Calu3 (cell line): ENCODE measurements at regions not wholly inside any gene's neighbourhood (a gene's known extent, or its start where the extent isn't known, plus 50 kb on each side); places are given as distances from the start of the nearest gene placed in this dataset.

Source experiments
- BruUV-seq: library from RNA; stranded (reverse); fragments of 400-500 nt; replicated peaks from 2 replicates; lab custom pipeline; 2021; lab: Mats Ljungman, UMichigan
- CTCF ChIA-PET: fragments of 300-600 bp; sonication (Branson Sonifier 250); formaldehyde crosslinking; loops from one replicate; lab custom pipeline; 2022; ENCODE audit warnings: antibody characterized with exemption; lab: Charles Lee
- DNase-seq: peaks from one replicate; pipeline ENCODE4 v3.0.0; 2022
- H3K27ac Mint-ChIP-seq: one replicate; pipeline ENCODE4 v1.8.0; 2022; ENCODE audit warnings: mixed read lengths; ENCODE audit not compliant: unreplicated experiment
- H3K27me3 Mint-ChIP-seq: one replicate; pipeline ENCODE4 v1.8.0; 2022; ENCODE audit warnings: mixed read lengths; ENCODE audit not compliant: unreplicated experiment
- H3K36me3 Mint-ChIP-seq: one replicate; pipeline ENCODE4 v1.8.0; 2022; ENCODE audit warnings: mild to moderate bottlenecking, moderate library complexity, mixed read lengths; ENCODE audit not compliant: insufficient read depth, unreplicated experiment
- H3K4me1 Mint-ChIP-seq: one replicate; pipeline ENCODE4 v1.8.0; 2022; ENCODE audit warnings: mild to moderate bottlenecking, low read depth, mixed read lengths; ENCODE audit not compliant: unreplicated experiment
- H3K4me3 Mint-ChIP-seq: one replicate; pipeline ENCODE4 v1.8.0; 2022; ENCODE audit warnings: mild to moderate bottlenecking, low read depth, moderate library complexity, mixed read lengths; ENCODE audit not compliant: unreplicated experiment
- H3K9me3 Mint-ChIP-seq: one replicate; pipeline ENCODE4 v1.8.0; 2022; ENCODE audit warnings: low read depth, mixed read lengths; ENCODE audit not compliant: unreplicated experiment
- CTCF ChIP-seq: fragments of 200-600 bp; IDR thresholded peaks from one replicate; pipeline ENCODE4 v1.8.0; 2022; ENCODE audit warnings: antibody characterized with exemption; ENCODE audit not compliant: unreplicated experiment
- intact Hi-C: fragments of 100-400 bp; cut with micrococcal nuclease; formaldehyde crosslinking; loops from one replicate; pipeline ENCODE4 v1.10.0; 2022; ENCODE audit not compliant: unreplicated experiment

GRCh38 chr1:118321840-118322239, 136.8 kb upstream of the SPAG17 start:
- CTCF ChIA-PET, result no interaction called here
- Mint-ChIP-seq H3K4me1 (no peaks in the 10 kb centered on the region), H3K4me3 (no peak overlapping the region), H3K27ac (no peak overlapping the region), H3K9me3 (peaks cover 16% of the 10 kb centered on the region), H3K36me3 (no peaks in the 10 kb centered on the region), H3K27me3 (no peaks in the 10 kb centered on the region)
- intact Hi-C loops, result no loop called here
- TF ChIP-seq CTCF, result no peak
- no TSS peak for BruUV-seq
- no peak for DNase-seq

- CTCF ChIA-PET, result no interaction called here
- no peak for DNase-seq
- Mint-ChIP-seq H3K4me1 (no peaks in the 10 kb centered on the region), H3K9me3 (peaks cover 9% of the 10 kb centered on the region), H3K27ac (no peak overlapping the region), H3K27me3 (no peaks in the 10 kb centered on the region), H3K4me3 (no peak overlapping the region), H3K36me3 (no peaks in the 10 kb centered on the region)
- no peak for TF ChIP-seq CTCF
- no TSS peak for BruUV-seq
- intact Hi-C loops, result no loop called here
These were observed 133.0 kb upstream of the SPAG17 start for GRCh38 chr1:118317842-118318614.

- DNase-seq, result no peak
- Mint-ChIP-seq H3K4me1 (no peaks in the 10 kb centered on the region), H3K36me3 (no peaks in the 10 kb centered on the region), H3K4me3 (no peak overlapping the region), H3K27me3 (no peaks in the 10 kb centered on the region), H3K9me3 (peaks cover 5% of the 10 kb centered on the region), H3K27ac (no peak overlapping the region)
- TF ChIP-seq CTCF, result no peak
- no TSS peak for BruUV-seq
- CTCF ChIA-PET, result no interaction called here
- intact Hi-C loops, result no loop called here
These were observed 121.8 kb upstream of the SPAG17 start for GRCh38 chr1:118306851-118307250.

- Mint-ChIP-seq H3K27ac (no peak overlapping the region), H3K36me3 (no peaks in the 10 kb centered on the region), H3K9me3 (peaks cover 3% of the 10 kb centered on the region), H3K4me1 (no peaks in the 10 kb centered on the region), H3K4me3 (no peak overlapping the region), H3K27me3 (no peaks in the 10 kb centered on the region)
- DNase-seq, result no peak
- TF ChIP-seq CTCF, result no peak
- BruUV-seq, result no TSS peak
- CTCF ChIA-PET, result no interaction called here
- intact Hi-C loops, result no loop called here
These were observed 119.8 kb upstream of the SPAG17 start for GRCh38 chr1:118304722-118305359.
